GM23338 (cell line): ENCODE measurements at regions not wholly inside any gene's neighbourhood (a gene's known extent, or its start where the extent isn't known, plus 50 kb on each side); places are given as distances from the start of the nearest gene placed in this dataset.
"Not testable (repeated sequence)": the region's sequence is repeated elsewhere in the genome, so short reads cannot be mapped to it uniquely, and the experiment has no call there.

Source experiments
- ATAC-seq: fragments of 200-7000 bp; cut with Tn5 transposase; 3 replicates; pipeline ENCODE4 v1.9.1; 2020
- DNase-seq: peaks from one replicate; pipeline ENCODE4 v3.0.0-alpha.2; 2015; ENCODE audit warnings: low spot score
- H2AFZ ChIP-seq: fragments of 200-600 bp; sonication (generic); 2 replicates; pipeline ENCODE4 v1.8.0; 2016; ENCODE audit warnings: antibody characterized with exemption, mild to moderate bottlenecking, moderate library complexity
- H3F3A ChIP-seq: fragments of 200-600 bp; sonication (generic); replicated peaks from 2 replicates; pipeline ENCODE4 v1.8.0; 2017; ENCODE audit warnings: antibody characterized with exemption, mixed run types, low read depth
- H3K27ac ChIP-seq: fragments of 200-600 bp; sonication (generic); 2 replicates; pipeline ENCODE4 v1.6.1; 2016; ENCODE audit warnings: low read depth
- H3K27me3 ChIP-seq: fragments of 200-600 bp; sonication (generic); 2 replicates; pipeline ENCODE4 v1.8.0; 2016; ENCODE audit warnings: mild to moderate bottlenecking, mixed run types, moderate library complexity; ENCODE audit not compliant: insufficient read depth
- H3K36me3 ChIP-seq: fragments of 200-600 bp; sonication (generic); 2 replicates; pipeline ENCODE4 v1.8.0; 2016; ENCODE audit warnings: mild to moderate bottlenecking; ENCODE audit not compliant: insufficient read depth
- H3K4me1 ChIP-seq: fragments of 200-600 bp; sonication (generic); 2 replicates; pipeline ENCODE4 v1.8.0; 2016; ENCODE audit warnings: mild to moderate bottlenecking, moderate library complexity; ENCODE audit not compliant: insufficient read depth
- H3K4me2 ChIP-seq: fragments of 200-600 bp; sonication (generic); 2 replicates; pipeline ENCODE4 v1.7.1; 2017; ENCODE audit warnings: mixed run types
- H3K4me3 ChIP-seq: fragments of 200-600 bp; sonication (generic); 2 replicates; pipeline ENCODE4 v1.6.1; 2016; ENCODE audit warnings: mixed run types
- H3K79me2 ChIP-seq: fragments of 200-600 bp; sonication (generic); replicated peaks from 2 replicates; pipeline ENCODE4 v1.8.0; 2017; ENCODE audit warnings: mild to moderate bottlenecking; ENCODE audit not compliant: insufficient read depth
- H3K9me2 ChIP-seq: fragments of 200-600 bp; sonication (generic); 2 replicates; pipeline ENCODE4 v1.8.0; 2017; ENCODE audit not compliant: insufficient read depth
- H4K20me1 ChIP-seq: fragments of 200-600 bp; sonication (generic); replicated peaks from 2 replicates; pipeline ENCODE4 v1.8.0; 2017; ENCODE audit warnings: mild to moderate bottlenecking; ENCODE audit not compliant: insufficient read depth
- H3K27ac Mint-ChIP-seq: 2 replicates; pipeline ENCODE4 v1.8.0; 2020; ENCODE audit warnings: inconsistent platforms, mild to moderate bottlenecking, moderate library complexity, mixed read lengths
- H3K27me3 Mint-ChIP-seq: 3 replicates; pipeline ENCODE4 v1.8.0; 2022; ENCODE audit warnings: low read depth, mild to moderate bottlenecking, moderate library complexity, mixed read lengths, inconsistent platforms; ENCODE audit not compliant: insufficient read depth, poor library complexity
- H3K36me3 Mint-ChIP-seq: 3 replicates; pipeline ENCODE4 v1.8.0; 2021; ENCODE audit warnings: low read depth, mild to moderate bottlenecking, inconsistent platforms, moderate library complexity, mixed read lengths
- H3K4me1 Mint-ChIP-seq: 3 replicates; pipeline ENCODE4 v1.8.0; 2020; ENCODE audit warnings: mild to moderate bottlenecking, inconsistent platforms, mixed read lengths
- H3K4me3 Mint-ChIP-seq: 3 replicates; pipeline ENCODE4 v1.8.0; 2021; ENCODE audit warnings: moderate library complexity, mild to moderate bottlenecking, inconsistent platforms, mixed read lengths
- H3K9me3 Mint-ChIP-seq: 3 replicates; pipeline ENCODE4 v1.8.0; 2020; ENCODE audit warnings: moderate library complexity, mild to moderate bottlenecking, inconsistent platforms, mixed read lengths
- CREB1 ChIP-seq: fragments of 250-450 bp; sonication (Bioruptor Pico); IDR thresholded peaks from 2 replicates; pipeline ENCODE4 v1.5.0; 2020; ENCODE audit warnings: low read depth, mild to moderate bottlenecking, moderate library complexity
- EZH2 ChIP-seq: fragments of 200-600 bp; sonication (generic); IDR thresholded peaks from one replicate; pipeline ENCODE4 v1.8.0; 2017; ENCODE audit warnings: antibody characterized with exemption, mild to moderate bottlenecking, low read depth; ENCODE audit not compliant: unreplicated experiment
- NANOG ChIP-seq: IDR thresholded peaks from 2 replicates; pipeline ENCODE4 v1.6.1; 2016; ENCODE audit warnings: antibody characterized with exemption, borderline replicate concordance
- REST ChIP-seq: IDR thresholded peaks from one replicate; pipeline ENCODE4 v1.6.1; 2018; ENCODE audit warnings: antibody characterized with exemption; ENCODE audit not compliant: unreplicated experiment
- STAT1 ChIP-seq: IDR thresholded peaks from one replicate; pipeline ENCODE4 v1.6.1; 2016; ENCODE audit warnings: antibody characterized with exemption; ENCODE audit not compliant: unreplicated experiment
- ZNF114 ChIP-seq: fragments of 250-450 bp; sonication (Bioruptor Pico); IDR thresholded peaks from 2 replicates; pipeline ENCODE4 v1.5.0; 2020; ENCODE audit warnings: mild to moderate bottlenecking, moderate library complexity
- ZNF331 ChIP-seq: fragments of 250-450 bp; sonication (Bioruptor Pico); IDR thresholded peaks from 2 replicates; pipeline ENCODE4 v1.5.0; 2020; ENCODE audit warnings: low read depth, mild to moderate bottlenecking, moderate library complexity
- TF ChIP-seq, protein P1 (sequence below): IDR thresholded peaks from 2 replicates; pipeline ENCODE4 v1.6.1; 2016; ENCODE audit warnings: antibody characterized with exemption

GRCh38 chr20:53804308-53804707 lies 210.7 kb upstream of the ZNF217 start:
- not testable (repeated sequence) for H3K9me3 Mint-ChIP-seq, H3K4me2 ChIP-seq, DNase-seq, H3K79me2 ChIP-seq, H3K4me3 ChIP-seq, H2AFZ ChIP-seq, H3K27me3 Mint-ChIP-seq, H3K27me3 ChIP-seq, H3K4me3 Mint-ChIP-seq, H3F3A ChIP-seq, H3K27ac Mint-ChIP-seq, H3K27ac ChIP-seq, H3K36me3 ChIP-seq, H3K36me3 Mint-ChIP-seq, ATAC-seq, H4K20me1 ChIP-seq, H3K9me2 ChIP-seq
- peaks cover 13% of the 10 kb centered on the region for H3K4me1 Mint-ChIP-seq
- peaks cover 10% of the 10 kb centered on the region for H3K4me1 ChIP-seq

DNA sequence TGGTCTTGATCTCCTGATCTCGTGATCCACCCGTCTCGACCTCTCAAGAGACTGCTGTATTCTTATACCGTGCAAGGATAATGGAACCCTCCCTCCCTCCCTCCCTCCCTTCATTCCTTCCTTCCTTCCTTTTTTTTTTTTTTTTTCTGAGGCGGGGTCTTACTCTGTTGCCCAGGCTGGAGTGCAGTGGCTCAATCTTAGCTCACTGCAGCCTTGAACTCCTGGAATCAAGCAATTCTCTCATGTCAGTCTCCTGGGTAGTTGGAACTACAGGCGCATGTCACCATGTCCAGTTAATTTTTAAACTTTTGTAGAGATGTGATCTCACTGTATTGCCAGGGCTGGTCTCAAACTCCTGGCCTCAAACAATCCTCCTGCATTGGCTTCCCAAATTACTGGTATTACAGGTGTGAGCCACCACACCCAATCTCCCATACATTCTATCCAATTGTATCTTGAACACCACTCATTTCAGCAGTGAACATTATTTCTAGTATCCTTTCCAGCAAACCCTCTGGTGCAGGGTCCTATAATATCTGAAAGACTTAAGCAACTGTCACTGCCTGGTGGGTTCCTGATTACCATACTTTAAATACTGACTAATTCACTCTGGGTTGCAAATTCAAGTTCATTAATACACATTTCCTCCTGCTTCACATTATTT lies 210.0 kb upstream of the ZNF217 start:
- Mint-ChIP-seq H3K36me3 (no peaks in the 10 kb centered on the region), H3K4me1 (peaks cover 8% of the 10 kb centered on the region), H3K4me3 (no peak overlapping the region), H3K27ac (no peak overlapping the region), H3K27me3 (peaks cover 3% of the 10 kb centered on the region), H3K9me3 (no peaks in the 10 kb centered on the region)
- H3K9me2 ChIP-seq = no peaks in the 10 kb centered on the region
- ATAC-seq (no peak), DNase-seq (no peak)
- no peak overlapping the region for H2AFZ ChIP-seq
- TF ChIP-seq STAT1 (no peak), NANOG (no peak), ZNF331 (CRISPR knock-in tag) (no peak), CREB1 (no peak), REST (no peak), EZH2 (no peak), ZNF114 (CRISPR knock-in tag) (no peak)
- TF ChIP-seq, protein P1, sequence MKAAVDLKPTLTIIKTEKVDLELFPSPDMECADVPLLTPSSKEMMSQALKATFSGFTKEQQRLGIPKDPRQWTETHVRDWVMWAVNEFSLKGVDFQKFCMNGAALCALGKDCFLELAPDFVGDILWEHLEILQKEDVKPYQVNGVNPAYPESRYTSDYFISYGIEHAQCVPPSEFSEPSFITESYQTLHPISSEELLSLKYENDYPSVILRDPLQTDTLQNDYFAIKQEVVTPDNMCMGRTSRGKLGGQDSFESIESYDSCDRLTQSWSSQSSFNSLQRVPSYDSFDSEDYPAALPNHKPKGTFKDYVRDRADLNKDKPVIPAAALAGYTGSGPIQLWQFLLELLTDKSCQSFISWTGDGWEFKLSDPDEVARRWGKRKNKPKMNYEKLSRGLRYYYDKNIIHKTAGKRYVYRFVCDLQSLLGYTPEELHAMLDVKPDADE = no peak
- no peaks in the 10 kb centered on the region for H3F3A ChIP-seq
- H3K4me1 ChIP-seq = peaks cover 6% of the 10 kb centered on the region
- H3K27me3 ChIP-seq = no peaks in the 10 kb centered on the region
- no peaks in the 10 kb centered on the region for H3K36me3 ChIP-seq
- H3K79me2 ChIP-seq = no peaks in the 10 kb centered on the region
- no peak overlapping the region for H3K4me3 ChIP-seq
- H3K27ac ChIP-seq = no peak overlapping the region
- no peaks in the 10 kb centered on the region for H4K20me1 ChIP-seq
- H3K4me2 ChIP-seq = no peak overlapping the region
